SK-N-SH (cell line): ENCODE measurements at regions not wholly inside any gene's neighbourhood (a gene's known extent, or its start where the extent isn't known, plus 50 kb on each side); places are given as distances from the start of the nearest gene placed in this dataset.
"Not testable (repeated sequence)": the region's sequence is repeated elsewhere in the genome, so short reads cannot be mapped to it uniquely, and the experiment has no call there.

ENCODE experiments used
- CHD2 ChIP-seq: fragments of 150-350 bp; IDR thresholded peaks from 2 replicates; pipeline ENCODE4 v1.6.1; 2018; ENCODE audit warnings: low read length; ENCODE audit not compliant: partially characterized antibody
- FOSL2 ChIP-seq: IDR thresholded peaks from 2 replicates; pipeline ENCODE4 v1.4.0; 2012; ENCODE audit warnings: low read depth, mild to moderate bottlenecking, moderate library complexity, borderline replicate concordance
- MXI1 ChIP-seq: IDR thresholded peaks from 2 replicates; pipeline ENCODE4 v1.6.1; 2012; ENCODE audit warnings: mild to moderate bottlenecking, low read depth, low read length, improper control_type of control experiment
- TCF12 ChIP-seq: IDR thresholded peaks from 2 replicates; pipeline ENCODE4 v1.4.0; 2012
- TF ChIP-seq, protein P1 (sequence below): IDR thresholded peaks from 2 replicates; pipeline ENCODE4 v1.4.0; 2012; ENCODE audit warnings: low read depth
- TF ChIP-seq, protein P2 (sequence below): fragments of 200-600 bp; sonication (generic); IDR thresholded peaks from 2 replicates; pipeline ENCODE4 v1.6.1; 2017; ENCODE audit warnings: antibody characterized with exemption, mild to moderate bottlenecking, moderate library complexity
- TF ChIP-seq, protein P3 (sequence below): fragments of 150-350 bp; IDR thresholded peaks from 2 replicates; pipeline ENCODE4 v1.6.1; 2017; ENCODE audit warnings: antibody characterized with exemption, low read length, low read depth, borderline replicate concordance
- TF ChIP-seq, protein P4 (sequence below): IDR thresholded peaks from 2 replicates; pipeline ENCODE4 v1.6.1; 2012; ENCODE audit warnings: mild to moderate bottlenecking, low read depth, low read length, moderate library complexity

DNA sequence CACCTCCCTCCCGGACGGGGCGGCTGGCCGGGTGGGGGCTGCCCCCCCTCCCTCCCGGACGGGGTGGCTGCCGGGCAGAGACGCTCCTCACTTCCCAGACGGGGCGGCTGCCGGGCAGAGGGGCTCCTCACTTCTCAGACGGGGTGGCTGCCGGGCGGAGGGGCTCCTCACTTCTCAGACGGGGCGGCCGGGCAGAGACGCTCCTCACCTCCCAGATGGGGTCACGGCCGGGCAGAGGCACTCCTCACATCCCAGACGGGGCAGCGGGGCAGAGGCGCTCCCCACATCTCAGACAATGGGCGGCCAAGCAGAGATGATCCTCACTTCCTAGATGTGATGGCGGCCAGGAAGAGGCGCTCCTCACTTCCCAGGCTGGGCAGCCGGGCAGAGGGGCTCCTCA lies 1430.4 kb upstream of the FLRT2 start:
- TF ChIP-seq, protein P1, sequence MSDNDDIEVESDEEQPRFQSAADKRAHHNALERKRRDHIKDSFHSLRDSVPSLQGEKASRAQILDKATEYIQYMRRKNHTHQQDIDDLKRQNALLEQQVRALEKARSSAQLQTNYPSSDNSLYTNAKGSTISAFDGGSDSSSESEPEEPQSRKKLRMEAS: not testable (repeated sequence)
- not testable (repeated sequence) for TF ChIP-seq TCF12, FOSL2, MXI1, CHD2
- TF ChIP-seq, protein P2, sequence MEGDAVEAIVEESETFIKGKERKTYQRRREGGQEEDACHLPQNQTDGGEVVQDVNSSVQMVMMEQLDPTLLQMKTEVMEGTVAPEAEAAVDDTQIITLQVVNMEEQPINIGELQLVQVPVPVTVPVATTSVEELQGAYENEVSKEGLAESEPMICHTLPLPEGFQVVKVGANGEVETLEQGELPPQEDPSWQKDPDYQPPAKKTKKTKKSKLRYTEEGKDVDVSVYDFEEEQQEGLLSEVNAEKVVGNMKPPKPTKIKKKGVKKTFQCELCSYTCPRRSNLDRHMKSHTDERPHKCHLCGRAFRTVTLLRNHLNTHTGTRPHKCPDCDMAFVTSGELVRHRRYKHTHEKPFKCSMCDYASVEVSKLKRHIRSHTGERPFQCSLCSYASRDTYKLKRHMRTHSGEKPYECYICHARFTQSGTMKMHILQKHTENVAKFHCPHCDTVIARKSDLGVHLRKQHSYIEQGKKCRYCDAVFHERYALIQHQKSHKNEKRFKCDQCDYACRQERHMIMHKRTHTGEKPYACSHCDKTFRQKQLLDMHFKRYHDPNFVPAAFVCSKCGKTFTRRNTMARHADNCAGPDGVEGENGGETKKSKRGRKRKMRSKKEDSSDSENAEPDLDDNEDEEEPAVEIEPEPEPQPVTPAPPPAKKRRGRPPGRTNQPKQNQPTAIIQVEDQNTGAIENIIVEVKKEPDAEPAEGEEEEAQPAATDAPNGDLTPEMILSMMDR: not testable (repeated sequence)
- TF ChIP-seq, protein P3, sequence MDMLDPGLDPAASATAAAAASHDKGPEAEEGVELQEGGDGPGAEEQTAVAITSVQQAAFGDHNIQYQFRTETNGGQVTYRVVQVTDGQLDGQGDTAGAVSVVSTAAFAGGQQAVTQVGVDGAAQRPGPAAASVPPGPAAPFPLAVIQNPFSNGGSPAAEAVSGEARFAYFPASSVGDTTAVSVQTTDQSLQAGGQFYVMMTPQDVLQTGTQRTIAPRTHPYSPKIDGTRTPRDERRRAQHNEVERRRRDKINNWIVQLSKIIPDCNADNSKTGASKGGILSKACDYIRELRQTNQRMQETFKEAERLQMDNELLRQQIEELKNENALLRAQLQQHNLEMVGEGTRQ: not testable (repeated sequence)
- TF ChIP-seq, protein P4, sequence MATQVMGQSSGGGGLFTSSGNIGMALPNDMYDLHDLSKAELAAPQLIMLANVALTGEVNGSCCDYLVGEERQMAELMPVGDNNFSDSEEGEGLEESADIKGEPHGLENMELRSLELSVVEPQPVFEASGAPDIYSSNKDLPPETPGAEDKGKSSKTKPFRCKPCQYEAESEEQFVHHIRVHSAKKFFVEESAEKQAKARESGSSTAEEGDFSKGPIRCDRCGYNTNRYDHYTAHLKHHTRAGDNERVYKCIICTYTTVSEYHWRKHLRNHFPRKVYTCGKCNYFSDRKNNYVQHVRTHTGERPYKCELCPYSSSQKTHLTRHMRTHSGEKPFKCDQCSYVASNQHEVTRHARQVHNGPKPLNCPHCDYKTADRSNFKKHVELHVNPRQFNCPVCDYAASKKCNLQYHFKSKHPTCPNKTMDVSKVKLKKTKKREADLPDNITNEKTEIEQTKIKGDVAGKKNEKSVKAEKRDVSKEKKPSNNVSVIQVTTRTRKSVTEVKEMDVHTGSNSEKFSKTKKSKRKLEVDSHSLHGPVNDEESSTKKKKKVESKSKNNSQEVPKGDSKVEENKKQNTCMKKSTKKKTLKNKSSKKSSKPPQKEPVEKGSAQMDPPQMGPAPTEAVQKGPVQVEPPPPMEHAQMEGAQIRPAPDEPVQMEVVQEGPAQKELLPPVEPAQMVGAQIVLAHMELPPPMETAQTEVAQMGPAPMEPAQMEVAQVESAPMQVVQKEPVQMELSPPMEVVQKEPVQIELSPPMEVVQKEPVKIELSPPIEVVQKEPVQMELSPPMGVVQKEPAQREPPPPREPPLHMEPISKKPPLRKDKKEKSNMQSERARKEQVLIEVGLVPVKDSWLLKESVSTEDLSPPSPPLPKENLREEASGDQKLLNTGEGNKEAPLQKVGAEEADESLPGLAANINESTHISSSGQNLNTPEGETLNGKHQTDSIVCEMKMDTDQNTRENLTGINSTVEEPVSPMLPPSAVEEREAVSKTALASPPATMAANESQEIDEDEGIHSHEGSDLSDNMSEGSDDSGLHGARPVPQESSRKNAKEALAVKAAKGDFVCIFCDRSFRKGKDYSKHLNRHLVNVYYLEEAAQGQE: not testable (repeated sequence)
